Suppressor macrophage treated with lipopolysaccharide for 4 hours (primary cell): ENCODE measurements at regions not wholly inside any gene's neighbourhood (a gene's known extent, or its start where the extent isn't known, plus 50 kb on each side); places are given as distances from the start of the nearest gene placed in this dataset.

Experiments used
- DNase-seq: peaks from one replicate; pipeline ENCODE4 v3.0.0-alpha.2; 2020

DNA sequence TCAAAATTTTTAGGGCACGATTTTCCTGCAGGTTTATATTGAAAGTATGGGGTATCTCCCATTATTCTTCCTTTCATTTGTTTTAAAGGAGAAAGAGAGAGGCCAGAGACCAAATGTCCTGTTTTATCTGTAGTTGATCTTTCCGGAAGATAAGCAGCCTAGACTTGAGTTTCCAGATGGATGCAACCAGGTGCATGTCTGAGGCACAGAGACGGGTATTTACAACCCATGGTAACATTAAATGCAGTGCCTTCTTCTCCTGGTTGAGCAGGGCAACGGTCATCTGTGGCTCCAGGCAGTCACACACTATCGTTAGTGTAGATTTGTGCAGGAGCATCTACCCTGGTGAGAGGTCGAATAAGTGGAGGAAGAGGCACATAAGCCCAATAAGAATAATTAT, 1507.1 kb downstream of the UQCRFS1 start:
- no peak for DNase-seq

DNA sequence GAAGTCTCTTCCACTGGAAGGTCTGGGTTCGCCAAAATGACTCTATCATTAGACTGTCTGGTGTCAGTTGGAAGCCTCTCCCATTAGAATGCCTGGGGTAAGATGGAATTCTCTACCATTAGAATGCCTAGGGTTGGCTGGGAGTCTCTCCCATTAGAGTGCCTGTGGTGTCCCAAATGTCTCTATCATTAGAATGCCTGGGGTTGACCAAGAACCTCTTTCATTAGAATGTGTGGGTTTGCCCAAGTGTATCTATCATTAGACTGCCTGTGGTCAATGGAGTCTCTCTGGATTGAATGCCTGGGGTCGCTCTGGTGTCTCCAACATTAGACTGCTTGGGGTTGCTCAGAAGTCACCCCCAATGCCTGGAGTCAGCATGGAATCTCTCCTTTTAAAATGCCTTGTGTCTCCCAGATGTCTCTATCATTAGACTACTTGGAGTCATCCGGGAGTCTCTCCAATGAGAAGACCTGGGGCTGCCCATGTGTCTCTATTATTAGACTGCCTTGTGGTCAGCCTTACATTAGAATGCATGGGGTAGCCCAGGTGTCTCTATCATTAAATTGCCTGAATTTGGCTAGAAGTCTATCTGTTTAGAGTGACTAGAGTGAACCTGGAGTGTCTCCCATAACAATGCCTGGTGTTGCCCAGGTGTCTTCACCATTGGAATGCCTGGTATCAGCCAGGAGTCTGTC, 1518.4 kb downstream of the UQCRFS1 start:
- DNase-seq: no peak

DNA sequence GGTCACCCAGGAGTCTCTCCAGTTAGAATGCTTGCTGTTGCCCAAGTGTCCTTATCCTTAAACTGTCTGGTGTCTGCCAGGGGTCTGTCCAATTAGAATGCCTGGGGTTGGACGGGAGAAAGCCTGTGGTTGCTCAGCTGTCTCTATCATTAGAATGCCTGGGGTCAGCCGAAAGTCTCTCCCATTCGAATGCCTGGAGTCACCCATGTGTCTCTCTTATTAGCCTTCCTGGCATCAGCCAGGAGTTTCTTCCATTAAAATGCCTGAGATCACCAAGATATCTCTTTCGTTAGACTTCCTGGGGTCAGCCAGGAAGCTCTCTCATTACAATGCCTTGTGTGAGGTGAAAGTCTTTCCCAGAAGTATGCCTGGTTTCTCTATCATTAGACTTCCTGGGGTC, 1521.0 kb downstream of the UQCRFS1 start:
- no peak for DNase-seq

DNA sequence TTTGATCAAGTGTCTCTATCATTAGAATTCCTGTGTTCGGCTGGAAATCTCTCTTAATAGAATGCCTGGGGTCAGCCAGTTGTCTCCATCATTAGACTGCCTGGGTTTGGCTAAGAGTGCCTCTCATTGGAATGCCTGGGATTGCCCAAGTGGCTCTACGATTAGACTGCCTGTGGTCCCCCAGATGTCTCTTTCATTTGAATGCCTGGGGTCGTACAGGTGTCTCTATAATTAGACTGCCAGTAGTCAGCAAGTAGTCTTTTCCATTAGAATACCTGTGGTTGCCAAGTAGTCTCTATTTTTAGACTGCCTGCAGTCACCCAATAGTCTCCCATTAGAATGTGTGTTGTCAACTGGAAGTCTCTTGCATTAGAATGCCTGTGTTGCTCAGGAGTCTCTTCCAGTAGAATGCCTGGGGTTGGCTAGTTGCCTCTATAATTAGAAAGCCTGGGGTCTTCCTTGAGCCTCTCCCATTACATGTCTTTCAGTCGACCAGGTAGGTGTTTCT, 1523.2 kb downstream of the UQCRFS1 start:
- DNase-seq: no peak

DNA sequence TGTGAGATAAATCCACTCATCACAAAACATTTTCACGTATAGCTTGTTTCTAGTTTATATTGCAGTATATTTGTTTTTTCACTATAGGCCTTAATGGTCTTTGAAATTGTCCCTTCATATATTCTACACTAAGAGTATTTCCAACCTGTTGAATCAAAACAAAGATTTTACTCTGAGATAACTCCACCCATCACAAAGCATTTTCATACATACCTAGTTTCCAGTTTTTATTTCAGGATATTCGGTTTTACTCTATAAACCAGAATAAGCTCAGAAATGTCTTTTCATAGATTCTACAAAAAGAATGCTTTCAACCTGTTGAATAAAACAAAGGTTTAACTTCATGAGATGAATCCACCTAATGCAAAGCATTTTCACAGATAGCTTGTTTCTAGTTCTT, 1528.7 kb downstream of the UQCRFS1 start:
- DNase-seq: no peak

DNA sequence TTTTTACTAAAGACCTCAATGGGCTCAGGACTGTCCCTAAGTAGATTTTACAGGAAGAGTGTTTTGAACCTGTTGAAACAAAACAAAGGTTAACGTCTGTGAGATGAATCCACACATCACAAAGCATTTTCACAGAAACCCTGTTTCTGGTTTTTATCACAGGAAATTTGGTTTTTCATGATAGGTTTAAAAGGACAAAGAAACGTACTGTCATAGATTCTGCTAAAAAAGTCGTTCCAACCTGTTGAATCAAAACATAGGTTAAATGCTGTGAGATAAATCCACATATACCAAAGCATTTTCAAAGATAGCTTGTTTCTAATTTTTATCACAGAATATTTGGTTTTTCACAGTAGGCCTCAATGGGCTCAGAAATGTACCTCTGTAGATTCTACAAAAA, 1531.0 kb downstream of the UQCRFS1 start:
- no peak for DNase-seq

DNA sequence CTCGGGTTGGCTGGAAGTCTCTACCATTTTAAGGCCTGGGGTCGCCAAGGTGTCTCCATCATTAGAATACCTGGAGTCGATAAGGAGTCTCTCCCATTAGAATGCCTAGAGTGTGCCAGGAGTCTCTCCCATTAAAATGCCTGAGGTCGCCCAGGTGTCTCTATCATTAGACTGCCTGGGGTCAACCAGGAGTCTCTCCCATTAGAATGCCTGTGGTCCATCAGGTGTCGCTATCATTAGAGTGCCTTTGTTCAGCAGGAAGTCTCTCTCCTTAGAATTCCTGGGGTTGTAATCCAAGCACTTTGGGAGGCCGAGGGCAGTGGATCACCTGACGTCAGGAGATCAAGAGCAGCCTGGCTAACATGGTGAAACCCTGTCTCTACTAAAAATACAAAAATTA, 1533.0 kb downstream of the UQCRFS1 start:
- no peak for DNase-seq

DNA sequence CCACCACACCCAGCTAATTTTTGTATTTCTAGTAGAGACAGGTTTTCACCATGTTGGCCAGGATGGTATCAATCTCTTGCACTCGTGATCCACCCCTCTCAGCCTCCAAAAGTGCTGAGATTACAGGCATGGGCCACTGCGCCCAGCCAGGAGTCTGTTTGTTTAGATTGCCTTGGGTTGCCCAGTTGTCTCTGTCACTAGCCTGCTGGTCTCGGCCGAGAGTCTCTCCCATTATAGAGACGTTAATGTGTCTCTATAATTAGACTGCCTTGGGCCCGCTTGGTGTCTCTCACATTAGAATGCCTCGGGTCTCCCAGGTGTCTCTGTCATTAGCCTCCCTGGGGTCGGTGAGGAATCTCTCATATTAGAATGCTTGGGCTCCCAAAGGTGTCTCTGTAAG, 1533.6 kb downstream of the UQCRFS1 start:
- DNase-seq: no peak

DNA sequence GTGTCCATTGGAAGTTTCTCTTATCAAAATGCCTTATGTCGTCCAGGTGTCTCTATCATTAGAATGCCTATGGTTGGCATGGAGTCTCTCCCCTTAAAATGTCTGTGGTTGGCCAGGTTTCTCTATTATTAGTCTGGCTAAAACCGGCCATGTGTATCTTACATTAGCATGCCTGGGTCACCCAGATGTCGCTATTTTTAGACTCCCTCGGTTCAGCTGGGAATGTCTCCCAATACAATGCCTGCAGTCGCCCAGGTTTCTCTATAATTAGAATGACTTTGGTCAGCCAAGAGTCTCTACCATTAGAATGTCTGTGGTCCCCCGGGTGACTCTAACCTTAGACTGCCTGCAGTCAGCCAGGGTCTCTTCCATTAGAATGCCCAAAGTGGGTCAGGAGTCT, 1536.1 kb downstream of the UQCRFS1 start:
- DNase-seq: no peak

DNA sequence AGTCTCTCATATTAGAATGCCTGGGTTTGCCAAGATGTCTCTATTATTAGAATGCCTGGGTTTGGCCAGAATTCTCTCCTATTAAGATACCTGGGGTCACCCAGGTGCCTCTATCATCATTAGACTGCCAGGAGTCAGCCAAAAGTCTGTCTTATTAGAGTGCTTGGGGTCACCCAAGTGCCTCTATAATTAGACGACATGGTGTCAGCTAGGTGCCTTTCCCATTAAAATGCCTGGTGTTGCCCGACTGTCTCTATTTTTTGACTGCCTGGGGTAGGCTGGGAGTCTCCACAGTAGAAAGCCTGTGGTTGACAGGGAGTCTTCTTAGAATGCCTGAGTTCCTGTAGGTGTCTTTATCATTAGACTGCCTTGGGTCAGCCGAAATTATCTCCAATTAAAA, 1536.6 kb downstream of the UQCRFS1 start:
- DNase-seq: no peak

DNA sequence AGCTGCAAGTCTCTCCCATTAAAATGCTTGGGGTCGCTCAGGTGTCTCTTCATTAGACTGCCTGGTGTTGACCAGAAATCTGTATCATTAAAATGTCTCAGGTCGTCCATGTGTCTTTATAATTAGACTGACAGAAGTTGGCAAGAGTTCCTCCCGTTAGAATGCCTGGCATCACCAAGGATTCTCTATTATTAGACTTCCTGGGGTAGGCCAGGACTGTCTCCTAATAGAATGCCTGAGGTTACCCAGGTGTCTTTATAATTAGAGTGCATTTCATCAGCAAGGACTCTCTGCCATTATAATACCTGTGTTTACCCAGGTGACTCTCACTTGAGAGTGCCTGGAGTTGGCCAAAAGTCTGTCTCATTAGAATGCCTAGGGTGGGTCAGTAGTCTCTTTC, 1537.2 kb downstream of the UQCRFS1 start:
- no peak for DNase-seq

DNA sequence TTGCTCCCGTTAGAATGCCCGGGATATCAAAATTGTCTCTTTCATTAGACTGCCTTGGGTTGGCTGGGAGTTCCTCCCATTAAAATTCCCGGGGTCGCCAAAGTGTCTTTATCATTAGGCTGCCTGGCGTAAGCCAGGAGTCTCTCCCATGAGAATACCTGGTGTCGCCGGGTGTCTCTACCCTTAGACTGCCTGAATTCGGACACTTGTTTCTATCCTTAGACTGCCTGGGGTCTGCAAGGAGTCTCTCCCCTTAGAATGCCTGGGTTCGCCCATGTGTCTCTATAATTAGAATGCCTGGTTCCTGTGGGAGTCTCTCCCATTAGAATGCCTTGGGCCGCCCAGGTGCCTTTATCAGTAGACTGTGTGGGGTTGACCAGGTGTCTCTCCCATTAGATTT, 1538.2 kb downstream of the UQCRFS1 start:
- no peak for DNase-seq

DNA sequence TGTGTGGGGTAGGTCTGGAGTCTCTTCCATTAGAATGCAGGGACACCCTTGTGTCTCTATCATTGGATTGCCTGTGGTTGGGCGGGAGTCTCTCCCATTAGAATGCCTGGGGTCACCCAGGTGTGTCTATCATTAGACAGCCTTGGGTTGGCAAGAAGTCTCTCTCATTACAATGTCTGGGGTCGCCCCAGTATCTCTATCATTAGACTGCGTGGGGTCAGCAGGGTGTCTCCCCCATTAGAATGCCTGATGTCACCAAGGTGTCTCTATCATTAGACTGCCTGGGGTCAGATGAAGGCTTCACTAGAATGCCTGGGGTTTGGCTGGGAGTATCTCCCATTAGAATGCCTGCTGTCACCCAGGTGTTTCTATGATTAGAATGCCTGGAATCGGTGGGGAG, 1539.0 kb downstream of the UQCRFS1 start:
- DNase-seq: no peak

DNA sequence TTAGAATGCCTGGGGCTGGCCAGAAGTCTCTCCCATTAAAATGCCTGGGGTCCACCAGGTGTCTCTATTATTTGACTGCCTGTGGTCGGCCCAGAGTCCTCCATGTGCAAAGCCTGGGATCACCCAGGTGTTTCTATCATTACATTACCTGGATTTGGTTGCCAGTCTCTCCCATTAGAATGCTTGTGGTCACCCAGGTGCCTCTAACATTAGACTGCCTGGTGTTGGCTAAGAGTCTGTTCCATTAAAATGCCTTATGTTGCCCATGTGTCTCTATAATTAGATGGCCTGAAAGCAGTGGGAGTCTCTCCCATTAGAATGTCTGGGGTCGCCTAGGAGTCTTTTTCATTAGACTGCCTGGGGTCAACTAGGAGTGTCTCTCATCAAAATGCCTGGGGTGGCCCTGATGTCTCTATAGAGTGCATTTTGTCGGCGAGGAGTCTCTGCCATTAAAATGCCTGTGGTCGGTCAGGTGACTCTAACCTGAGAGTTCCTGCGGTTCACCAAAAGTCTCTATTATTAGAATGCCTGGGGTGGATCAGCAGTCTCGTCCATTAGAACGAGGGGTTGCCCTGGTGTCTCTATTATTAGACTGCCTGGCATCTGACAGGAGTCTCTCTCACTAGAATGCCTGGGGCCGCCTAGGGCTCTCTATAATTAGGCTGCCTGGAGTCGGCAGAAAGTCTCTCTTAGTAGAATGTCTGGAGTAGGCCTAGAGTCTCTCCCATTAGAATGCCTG, 1540.5 kb downstream of the UQCRFS1 start:
- DNase-seq: no peak

DNA sequence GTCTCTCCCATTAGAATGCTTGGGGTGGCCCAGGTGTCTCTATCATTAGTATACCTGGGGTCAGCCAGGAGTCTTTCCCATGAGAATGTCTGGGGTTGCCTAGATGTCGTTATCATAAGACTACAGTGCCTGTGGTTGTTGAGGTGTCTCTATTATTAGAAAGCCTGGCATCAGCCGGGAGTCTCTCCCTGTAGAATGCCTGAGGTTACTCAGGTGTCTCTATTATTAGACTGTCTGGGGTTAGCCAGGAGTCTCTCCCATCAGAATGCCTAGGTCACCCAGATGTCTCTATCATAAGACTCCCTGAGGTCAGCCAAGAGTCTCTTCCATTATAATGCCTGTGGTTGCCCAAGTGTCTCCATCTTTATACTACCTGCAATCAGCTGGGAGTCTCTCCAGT, 1541.1 kb downstream of the UQCRFS1 start:
- DNase-seq: no peak

DNA sequence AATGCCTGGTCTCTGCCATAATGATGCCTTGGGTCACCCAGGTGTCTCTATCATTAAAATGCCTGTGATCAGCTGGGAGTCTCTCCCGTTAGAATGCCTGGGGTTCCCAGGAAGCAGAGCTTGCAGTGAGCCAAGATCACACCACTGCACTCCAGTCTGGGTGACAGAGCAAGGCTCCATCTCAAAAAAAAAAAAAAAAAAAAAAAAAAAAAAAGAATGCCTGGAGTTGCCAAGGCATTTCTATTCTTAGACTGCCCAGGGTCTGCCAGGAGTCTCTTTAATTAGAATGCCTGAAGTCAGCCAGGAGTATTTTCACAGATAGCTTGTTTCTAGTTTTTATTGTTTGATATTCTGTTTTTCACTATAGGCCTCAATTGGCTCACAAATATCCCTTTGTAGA, 1552.5 kb downstream of the UQCRFS1 start:
- DNase-seq: no peak

DNA sequence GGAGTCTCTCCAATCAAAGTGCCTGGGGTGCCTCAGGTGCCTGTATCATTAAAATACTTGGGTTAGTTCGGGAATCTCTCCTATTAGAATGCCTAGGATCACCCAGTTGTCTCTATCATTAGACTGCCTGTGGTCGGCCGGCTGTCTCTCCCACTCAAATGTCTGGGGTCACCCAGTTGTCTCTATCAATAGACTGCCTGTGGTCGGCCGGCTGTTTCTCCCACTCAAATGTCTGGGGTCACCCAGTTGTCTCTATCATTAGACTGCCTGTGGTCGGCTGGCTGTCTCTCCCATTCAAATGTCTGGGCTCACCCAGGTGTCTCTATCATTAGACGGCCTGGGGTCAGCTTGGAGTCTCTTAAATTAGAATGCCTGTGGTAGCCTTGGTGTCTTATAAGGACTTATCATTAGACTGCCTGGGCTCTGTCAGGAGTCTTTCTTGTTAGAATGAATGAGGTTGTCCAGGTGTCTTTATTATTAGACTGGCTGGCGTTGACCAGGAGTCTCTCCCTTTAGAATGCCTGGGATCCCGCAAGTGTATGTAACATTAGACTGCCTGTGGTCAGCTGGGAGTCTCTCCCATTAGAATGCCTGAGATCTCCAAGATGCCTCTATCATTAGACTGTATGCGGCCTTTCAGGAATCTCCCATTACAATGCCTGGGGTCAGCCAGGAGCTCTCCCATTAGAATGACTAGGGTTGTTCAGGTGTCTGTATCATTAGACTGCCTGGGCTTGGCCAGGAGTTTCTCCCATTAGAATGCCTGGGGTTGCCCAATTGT, 1555.5 kb downstream of the UQCRFS1 start:
- no peak for DNase-seq

DNA sequence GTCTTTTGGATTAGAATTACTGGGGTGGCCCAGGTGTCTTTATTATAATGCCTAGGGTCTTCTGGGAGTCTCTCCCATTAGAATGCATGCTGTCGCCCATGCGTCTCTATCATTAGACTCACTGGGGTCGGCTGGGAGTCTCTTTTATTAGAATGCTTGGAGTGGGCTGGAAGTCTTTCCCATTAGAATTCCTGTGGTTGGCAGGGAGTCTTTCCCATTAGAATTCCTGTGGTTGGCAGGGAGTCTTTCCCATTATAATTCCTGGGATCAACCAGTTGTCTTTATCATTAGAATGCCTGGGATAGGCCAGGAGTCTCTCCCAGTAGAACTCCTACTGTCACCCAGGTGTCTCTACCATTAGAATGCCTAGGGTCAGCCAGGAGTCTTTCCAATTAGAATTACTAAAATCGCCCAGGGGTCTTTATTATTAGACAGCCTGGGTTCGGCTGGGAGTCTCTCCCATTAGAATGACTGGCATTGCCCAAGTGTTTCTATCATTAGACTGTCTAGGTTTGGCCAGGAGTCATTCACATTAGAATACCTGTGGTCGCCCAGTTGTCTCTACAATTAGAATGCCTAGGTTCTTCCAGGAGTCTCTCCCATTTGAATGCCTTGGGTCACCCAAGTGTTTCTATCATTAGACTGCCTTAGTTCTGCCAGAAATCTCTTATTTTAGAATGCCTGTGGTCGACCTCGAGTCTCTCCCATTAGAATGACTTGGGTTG, 1558.5 kb downstream of the UQCRFS1 start:
- no peak for DNase-seq

DNA sequence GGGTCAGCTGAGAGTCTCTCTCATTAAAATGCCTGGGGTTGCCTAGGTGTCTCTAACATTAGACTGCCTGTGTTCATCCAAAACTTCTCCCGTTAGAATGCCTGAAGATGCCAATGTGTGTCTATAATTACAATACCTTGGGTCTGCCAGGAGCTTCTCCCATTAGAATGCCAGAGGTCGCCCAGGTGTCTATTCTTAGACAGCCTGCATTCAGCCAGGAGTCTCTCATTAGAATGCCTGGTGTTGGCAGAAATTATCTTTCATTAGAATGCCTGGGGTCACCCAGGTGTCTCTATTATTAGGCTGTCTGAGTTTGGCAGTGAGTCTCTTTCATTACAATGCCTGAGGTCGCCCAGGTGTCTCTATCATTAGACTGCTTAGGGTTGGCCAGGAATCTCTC, 1560.2 kb downstream of the UQCRFS1 start:
- DNase-seq: no peak

DNA sequence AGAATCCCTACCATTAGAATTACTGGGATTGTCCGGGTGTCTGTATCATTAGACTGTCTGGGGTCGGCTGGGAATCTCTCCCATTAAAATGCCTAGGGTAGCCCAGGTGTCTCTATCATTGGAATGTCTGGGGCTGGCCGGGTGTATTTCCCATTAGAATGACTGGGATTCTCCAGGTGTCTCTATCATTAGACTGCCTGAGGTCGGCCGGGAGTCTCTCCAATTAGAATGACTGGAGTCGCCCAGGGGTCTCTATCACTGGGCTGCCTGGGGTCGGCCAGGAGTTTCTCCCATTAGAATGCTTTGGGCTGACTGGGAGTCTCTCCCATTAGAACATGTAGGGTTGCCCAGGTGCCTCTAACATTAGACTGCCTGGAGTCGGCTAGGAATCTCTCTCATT, 1560.7 kb downstream of the UQCRFS1 start:
- DNase-seq: no peak

DNA sequence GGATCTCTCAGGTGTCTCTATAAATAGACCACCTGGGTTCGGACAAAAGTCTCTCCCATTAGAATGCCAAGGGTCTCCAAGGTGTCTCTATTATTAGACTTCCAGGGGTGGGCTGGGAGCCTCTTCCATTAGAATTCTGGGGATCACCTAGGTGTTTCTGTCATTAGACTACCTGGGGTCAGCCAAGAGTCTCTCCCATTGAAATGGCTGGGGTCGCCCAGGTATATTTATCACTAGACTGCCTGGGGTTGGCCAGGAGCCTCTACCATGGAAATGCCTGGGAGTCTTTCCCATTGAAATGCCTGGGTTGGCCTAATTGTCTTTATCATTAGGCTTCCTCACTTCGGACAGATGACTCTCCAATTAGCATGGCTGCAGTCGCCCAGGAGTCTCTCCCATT, 1565.5 kb downstream of the UQCRFS1 start:
- DNase-seq: no peak

DNA sequence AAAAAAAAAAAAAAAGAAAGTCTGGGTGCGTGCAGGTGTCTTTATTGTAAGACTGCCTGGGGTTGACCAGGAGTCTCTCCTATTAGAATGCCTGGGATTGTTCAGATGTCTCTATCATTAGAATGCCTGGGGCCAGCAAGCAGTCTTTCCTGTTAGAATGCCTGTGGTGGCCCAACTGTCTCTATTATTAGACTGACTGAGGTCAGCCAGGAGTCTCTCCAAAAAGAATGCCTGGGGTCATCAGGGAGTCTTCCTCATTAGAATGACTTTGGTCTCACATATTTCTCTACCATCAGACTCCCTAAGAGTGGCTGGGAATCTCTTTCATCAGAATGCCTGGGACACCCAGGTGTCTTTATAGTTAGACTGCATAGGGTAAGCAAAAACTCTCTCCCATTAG, 1577.5 kb downstream of the UQCRFS1 start:
- no peak for DNase-seq

DNA sequence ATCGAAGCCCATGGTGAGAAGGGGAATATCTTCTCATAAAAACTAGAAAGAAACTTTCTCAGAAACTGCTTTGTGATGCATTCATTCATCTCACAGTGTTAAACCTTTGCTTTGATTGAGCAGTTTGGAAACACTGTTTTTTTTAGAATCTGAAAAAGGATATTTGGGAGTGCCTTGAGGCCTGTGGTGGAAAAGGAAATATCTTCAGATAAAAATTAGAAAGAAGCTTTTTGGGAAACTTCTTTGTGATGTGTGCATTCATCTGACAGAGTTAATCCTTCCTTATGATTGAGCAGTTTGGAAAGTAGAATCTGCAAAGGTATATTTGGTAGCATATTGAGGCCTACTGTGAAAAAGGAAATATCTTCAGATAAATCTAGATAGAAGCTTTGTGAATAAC, 1594.9 kb downstream of the UQCRFS1 start:
- DNase-seq: no peak
